ENCODE measurements at regions not wholly inside any gene's neighbourhood (a gene's known extent, or its start where the extent isn't known, plus 50 kb on each side); places are given as distances from the start of the nearest gene placed in this dataset.
"Not testable (repeated sequence)": the region's sequence is repeated elsewhere in the genome, so short reads cannot be mapped to it uniquely, and the experiment has no call there.

DNA sequence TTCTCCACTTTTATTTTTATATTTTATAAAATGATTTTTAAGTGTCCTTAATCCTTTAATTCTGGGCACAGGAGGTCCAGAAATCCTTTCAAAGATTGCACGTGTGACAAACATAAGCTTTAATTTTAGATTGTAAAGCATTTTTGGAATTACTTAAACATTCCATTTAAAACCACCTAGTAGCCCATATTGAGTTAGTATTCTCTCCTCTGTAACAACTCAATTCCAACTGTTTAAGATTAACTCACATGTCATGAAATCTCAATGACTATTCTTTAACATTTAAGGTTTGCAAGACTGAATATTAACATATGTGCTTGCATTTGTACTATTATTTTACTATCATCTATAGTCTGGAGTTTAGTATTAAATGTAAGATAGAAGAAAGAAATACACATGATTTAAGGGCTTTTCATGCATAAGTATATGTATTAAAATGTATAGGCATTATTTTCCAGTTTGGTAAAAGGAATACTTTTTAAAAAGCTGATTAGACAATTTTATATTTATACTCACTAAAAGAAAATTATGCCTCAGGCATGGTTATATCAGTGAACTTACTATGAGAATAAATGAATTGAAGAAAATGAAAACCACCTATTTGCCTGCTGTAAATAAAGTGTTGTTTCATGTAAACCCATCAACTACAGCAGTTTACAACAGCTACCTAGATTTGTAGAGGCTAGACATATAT, 776.9 kb downstream of the SLC6A15 start:
- Mint-ChIP-seq H3K27ac (no peak overlapping the region), H3K4me1 (ENCODE audit: low read depth) (no peaks in the 10 kb centered on the region), H3K4me3 (ENCODE audit: low read depth) (no peak overlapping the region), H3K36me3 (ENCODE audit: low read depth) (no peaks in the 10 kb centered on the region), H3K9me3 (peaks cover 16% of the 10 kb centered on the region), H3K27me3 (ENCODE audit: low read depth) (no peaks in the 10 kb centered on the region)
- intact Hi-C loops (cut with micrococcal nuclease) = no loop called here
- DNase-seq (ENCODE audit: low spot score) = no peak

DNA sequence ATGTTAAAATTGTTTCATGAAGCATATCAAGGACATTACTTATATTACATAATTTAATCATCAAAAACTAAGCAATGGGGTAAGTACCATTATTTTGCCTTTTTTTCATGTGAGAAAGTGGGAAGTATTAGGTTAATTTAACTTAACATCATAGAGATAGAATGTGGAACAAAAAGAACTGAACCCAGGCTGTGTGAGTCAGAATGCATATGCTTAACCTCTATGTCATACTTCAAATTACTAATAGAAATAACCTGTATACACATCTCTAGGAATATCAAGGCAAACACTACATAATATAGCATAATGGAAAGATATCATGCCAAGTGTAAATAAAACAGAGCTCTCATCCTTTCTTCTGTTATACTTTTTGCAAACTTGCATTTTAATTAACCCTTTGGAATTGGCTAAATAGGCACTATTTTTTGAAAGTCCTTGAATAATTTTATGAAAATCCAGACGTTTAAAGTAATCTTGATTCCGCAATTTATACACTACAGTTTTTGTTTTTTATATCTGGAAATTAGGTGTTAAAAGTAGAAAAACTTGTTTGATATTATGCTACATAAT, 777.7 kb downstream of the SLC6A15 start:
- H3K36me3 Mint-ChIP-seq (ENCODE audit: low read depth) = no peaks in the 10 kb centered on the region
- no peak overlapping the region for H3K27ac Mint-ChIP-seq
- DNase-seq (ENCODE audit: low spot score) = no peak
- H3K4me3 Mint-ChIP-seq (ENCODE audit: low read depth) = no peak overlapping the region
- peaks cover 10% of the 10 kb centered on the region for H3K9me3 Mint-ChIP-seq
- intact Hi-C loops (cut with micrococcal nuclease) = no loop called here
- H3K4me1 Mint-ChIP-seq (ENCODE audit: low read depth) = no peaks in the 10 kb centered on the region
- H3K27me3 Mint-ChIP-seq (ENCODE audit: low read depth) = no peaks in the 10 kb centered on the region

DNA sequence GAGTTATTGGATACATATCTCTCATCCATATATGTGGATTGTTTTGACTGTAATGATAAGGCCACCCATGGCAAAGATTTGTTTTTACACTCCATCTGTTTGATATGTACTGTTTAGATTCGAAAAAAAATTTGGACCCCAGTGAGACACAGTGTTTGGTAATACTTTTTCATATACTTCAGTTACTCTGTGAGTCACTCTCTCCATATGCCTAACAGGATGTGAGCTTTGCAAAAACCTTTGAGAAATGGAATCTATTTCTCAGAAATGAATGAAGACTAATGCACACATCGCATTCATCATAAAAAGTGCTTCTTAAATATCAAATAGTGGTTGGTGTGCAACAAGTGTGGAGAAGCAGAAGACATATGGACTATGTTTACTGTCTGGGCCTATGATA, 781.5 kb downstream of the SLC6A15 start:
- H3K4me3 Mint-ChIP-seq (ENCODE audit: low read depth) = no peak overlapping the region
- H3K36me3 Mint-ChIP-seq (ENCODE audit: low read depth) = no peaks in the 10 kb centered on the region
- no peaks in the 10 kb centered on the region for H3K4me1 Mint-ChIP-seq (ENCODE audit: low read depth)
- no peaks in the 10 kb centered on the region for H3K27me3 Mint-ChIP-seq (ENCODE audit: low read depth)
- H3K27ac Mint-ChIP-seq = no peak overlapping the region
- DNase-seq (ENCODE audit: low spot score) = no peak
- intact Hi-C loops (cut with micrococcal nuclease) = no loop called here
- peaks cover 6% of the 10 kb centered on the region for H3K9me3 Mint-ChIP-seq

DNA sequence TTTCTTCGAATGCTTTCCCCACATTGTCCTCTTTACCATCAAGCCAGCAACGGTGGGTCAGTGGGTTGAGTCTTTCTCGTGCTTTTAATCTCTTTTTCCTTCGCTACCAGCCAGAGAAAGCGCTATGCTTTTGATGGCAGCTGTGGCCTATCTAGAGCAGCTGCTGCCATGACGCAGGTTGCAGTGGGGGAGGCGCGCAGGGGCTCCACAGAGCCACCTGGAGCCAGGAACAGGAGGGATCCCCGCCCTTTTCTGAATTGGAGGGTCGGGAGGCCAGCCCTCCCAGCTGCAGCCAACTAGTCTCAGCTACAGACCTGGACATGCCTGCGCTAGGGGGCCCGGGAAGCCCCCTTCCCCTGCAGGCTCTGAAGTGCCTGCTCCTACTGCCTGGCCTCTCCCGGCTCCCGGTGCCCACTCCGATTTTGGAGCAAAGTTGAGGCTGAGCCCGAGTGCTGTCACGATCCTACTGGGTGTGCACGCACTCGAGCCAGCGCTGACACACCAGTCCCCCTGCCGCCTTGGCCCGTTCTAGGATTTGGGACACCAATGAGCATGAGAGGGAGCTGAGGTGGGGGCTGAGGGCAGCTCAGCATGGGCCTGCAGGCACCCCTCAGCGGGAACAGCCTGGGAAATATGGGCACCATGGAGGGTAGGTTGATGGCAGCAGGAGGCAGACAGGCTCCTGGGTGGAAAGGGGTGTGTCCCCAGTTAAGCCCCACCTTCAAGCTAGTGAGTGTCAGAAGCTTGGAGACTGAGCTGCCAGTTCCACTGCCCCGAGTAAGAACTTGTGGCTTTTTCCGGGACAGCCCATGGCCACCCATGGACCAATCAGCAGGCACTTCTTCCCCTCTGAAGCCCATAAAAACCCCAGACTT, 784.2 kb downstream of the SLC6A15 start:
- Mint-ChIP-seq H3K4me1 (ENCODE audit: low read depth) (no peaks in the 10 kb centered on the region), H3K27ac (no peak overlapping the region), H3K4me3 (ENCODE audit: low read depth) (no peak overlapping the region), H3K27me3 (ENCODE audit: low read depth) (no peaks in the 10 kb centered on the region), H3K9me3 (peaks cover 6% of the 10 kb centered on the region), H3K36me3 (ENCODE audit: low read depth) (no peaks in the 10 kb centered on the region)
- intact Hi-C loops (cut with micrococcal nuclease) = no loop called here
- no peak for DNase-seq (ENCODE audit: low spot score)

DNA sequence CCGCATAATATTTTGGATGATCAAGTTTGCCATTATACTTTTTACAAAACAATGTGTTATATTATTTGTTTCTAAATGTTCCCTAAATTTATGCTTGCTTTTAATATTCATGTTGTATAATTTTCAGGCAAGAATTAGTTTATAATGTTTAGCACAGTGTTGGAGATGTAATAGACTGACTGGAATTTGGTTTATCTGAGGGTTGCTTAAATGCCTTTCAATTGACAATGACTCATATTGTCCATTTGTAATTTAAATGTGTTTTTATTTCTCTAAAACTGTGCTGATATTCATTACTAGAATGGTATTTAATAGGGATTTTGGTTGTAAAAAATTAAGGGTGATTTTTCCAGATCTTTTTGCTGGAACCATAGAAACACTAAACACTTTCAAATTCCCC, 788.4 kb downstream of the SLC6A15 start:
- DNase-seq (ENCODE audit: low spot score) = no peak
- intact Hi-C loops (cut with micrococcal nuclease) = no loop called here
- H3K36me3 Mint-ChIP-seq (ENCODE audit: low read depth) = no peaks in the 10 kb centered on the region
- H3K9me3 Mint-ChIP-seq = peaks cover 11% of the 10 kb centered on the region
- no peaks in the 10 kb centered on the region for H3K27me3 Mint-ChIP-seq (ENCODE audit: low read depth)
- H3K27ac Mint-ChIP-seq = no peak overlapping the region
- H3K4me1 Mint-ChIP-seq (ENCODE audit: low read depth) = no peaks in the 10 kb centered on the region
- no peak overlapping the region for H3K4me3 Mint-ChIP-seq (ENCODE audit: low read depth)

DNA sequence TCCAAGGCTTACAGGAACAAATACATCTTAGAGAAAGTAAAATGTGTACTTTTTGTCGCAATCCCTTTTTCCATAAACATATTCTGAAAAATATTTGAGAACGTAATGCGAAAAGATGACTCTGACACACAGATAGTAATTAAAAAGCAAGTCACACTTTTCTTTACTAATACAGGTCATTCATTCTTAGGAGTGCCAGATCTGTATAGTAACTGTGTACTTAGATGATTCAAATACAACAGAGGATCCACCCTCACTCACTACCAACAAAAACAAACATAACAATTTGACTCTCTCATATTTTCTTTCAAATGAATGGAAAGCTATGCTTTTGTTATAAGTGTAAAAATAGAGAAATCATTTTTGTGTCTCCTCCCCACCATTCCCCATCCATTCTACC, 795.4 kb downstream of the SLC6A15 start:
- DNase-seq (ENCODE audit: low spot score) = no peak
- Mint-ChIP-seq H3K4me1 (ENCODE audit: low read depth) (no peaks in the 10 kb centered on the region), H3K27me3 (ENCODE audit: low read depth) (no peaks in the 10 kb centered on the region), H3K36me3 (ENCODE audit: low read depth) (no peaks in the 10 kb centered on the region), H3K27ac (no peak overlapping the region), H3K4me3 (ENCODE audit: low read depth) (no peak overlapping the region), H3K9me3 (peaks cover 27% of the 10 kb centered on the region)
- intact Hi-C loops (cut with micrococcal nuclease) = no loop called here

DNA sequence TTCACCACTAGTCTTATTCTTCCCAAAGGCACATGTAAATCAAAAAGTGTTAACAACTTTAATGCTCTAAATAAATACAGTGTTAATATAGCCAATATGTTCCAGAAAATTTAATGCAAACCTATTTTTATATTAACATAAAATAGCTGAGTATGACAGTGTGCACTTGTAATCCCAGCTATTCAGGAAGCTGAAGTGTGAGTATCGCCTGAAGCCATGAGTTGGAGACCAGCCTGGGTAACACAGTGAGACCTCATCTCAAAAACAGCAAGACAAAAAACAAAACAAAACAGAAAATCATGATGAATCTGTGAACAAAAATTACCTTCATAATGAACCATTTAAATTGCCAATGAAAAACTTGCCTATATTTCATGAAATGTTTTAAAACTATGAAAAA, 798.9 kb downstream of the SLC6A15 start:
- intact Hi-C loops (cut with micrococcal nuclease) = no loop called here
- Mint-ChIP-seq H3K4me1 (ENCODE audit: low read depth) (no peaks in the 10 kb centered on the region), H3K27ac (no peak overlapping the region), H3K4me3 (ENCODE audit: low read depth) (no peak overlapping the region), H3K9me3 (peaks cover 38% of the 10 kb centered on the region), H3K27me3 (ENCODE audit: low read depth) (no peaks in the 10 kb centered on the region), H3K36me3 (ENCODE audit: low read depth) (no peaks in the 10 kb centered on the region)
- DNase-seq (ENCODE audit: low spot score) = no peak

DNA sequence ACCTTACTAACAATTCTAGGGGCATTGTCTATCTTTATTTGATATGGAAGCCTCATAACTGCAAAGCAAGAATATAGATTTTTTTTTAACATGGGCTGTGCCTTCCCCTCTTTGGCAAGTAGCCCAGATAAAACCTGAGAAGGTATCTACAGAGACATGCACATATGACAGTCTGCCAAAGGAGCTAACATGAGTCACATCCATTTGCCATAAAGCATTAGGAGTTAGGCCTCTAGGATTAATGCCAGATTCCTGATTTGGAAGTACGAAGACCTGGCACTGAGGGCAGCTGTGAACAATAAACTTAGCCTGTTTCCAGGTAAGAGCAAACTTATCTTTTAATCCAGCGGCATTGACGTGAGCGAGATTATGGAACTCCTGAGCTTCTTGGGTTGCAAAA, 808.7 kb downstream of the SLC6A15 start:
- H3K27ac Mint-ChIP-seq; H3K4me3 Mint-ChIP-seq (ENCODE audit: low read depth); intact Hi-C loops (cut with micrococcal nuclease); H3K4me1 Mint-ChIP-seq (ENCODE audit: low read depth); H3K36me3 Mint-ChIP-seq (ENCODE audit: low read depth); H3K27me3 Mint-ChIP-seq (ENCODE audit: low read depth); DNase-seq (ENCODE audit: low spot score): not testable (repeated sequence)
- peaks cover 67% of the 10 kb centered on the region for H3K9me3 Mint-ChIP-seq

DNA sequence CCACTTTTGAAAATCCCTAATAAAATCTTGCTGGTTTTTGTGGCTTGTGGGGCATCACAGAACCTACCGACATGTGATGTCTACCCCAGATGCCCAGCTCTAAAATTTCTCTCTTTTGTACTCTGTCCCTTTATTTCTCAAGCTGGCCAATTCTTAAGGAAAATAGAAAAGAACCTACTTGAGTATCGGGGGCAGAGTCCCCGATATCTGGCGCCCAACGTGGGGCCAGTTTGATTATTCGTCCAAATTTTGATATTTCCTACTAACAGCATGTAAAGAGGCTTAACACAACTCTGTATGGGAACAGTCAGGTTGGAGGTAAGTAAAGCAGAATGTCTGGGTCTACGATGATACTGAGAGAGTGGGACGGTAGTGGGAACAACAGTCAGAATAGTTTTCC, 810.6 kb downstream of the SLC6A15 start:
- H3K27ac Mint-ChIP-seq; H3K36me3 Mint-ChIP-seq (ENCODE audit: low read depth); DNase-seq (ENCODE audit: low spot score); intact Hi-C loops (cut with micrococcal nuclease); H3K4me1 Mint-ChIP-seq (ENCODE audit: low read depth); H3K4me3 Mint-ChIP-seq (ENCODE audit: low read depth); H3K27me3 Mint-ChIP-seq (ENCODE audit: low read depth): not testable (repeated sequence)
- peaks cover 62% of the 10 kb centered on the region for H3K9me3 Mint-ChIP-seq

DNA sequence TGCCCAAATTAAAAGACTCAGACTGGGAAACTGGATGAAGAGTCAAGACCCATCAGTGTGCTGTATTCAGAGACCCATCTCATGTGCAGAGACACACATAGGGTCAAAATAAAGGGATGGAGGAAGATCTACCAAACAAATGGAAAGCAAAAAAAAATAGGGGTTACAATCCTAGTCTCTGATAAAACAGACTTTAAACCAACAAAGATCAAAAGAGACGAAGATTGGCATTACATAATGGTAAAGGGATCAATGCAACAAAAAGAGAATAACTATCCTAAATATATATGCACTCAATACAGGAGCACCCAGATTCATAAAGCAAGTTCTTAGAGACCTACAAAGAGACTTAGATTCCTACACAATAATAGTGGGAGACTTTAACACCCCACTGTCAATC, 813.0 kb downstream of the SLC6A15 start:
- H3K27ac Mint-ChIP-seq; intact Hi-C loops (cut with micrococcal nuclease); H3K36me3 Mint-ChIP-seq (ENCODE audit: low read depth); H3K27me3 Mint-ChIP-seq (ENCODE audit: low read depth); H3K4me1 Mint-ChIP-seq (ENCODE audit: low read depth); H3K4me3 Mint-ChIP-seq (ENCODE audit: low read depth); DNase-seq (ENCODE audit: low spot score): not testable (repeated sequence)
- H3K9me3 Mint-ChIP-seq = peaks cover 64% of the 10 kb centered on the region

DNA sequence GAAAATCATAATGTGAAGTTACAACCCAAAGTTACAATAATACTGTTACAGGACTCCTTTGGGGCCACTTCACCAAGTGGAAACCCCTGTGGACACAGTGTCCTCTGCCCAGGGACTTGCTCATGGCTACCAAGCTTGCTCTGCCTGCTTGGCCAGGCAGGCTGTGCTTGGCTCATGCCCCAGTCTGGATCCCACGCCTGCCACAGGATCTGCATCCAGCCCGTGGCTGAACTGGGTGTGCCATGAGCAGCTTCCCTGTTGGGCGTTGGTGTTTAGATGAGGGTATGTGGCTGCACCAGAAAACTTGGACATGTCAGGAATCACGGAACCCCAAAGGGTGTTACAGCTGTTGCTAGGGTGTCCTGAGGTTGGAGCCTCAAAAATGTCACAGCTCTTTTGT, 820.9 kb downstream of the SLC6A15 start:
- Mint-ChIP-seq H3K4me1 (ENCODE audit: low read depth) (no peaks in the 10 kb centered on the region), H3K27ac (no peak overlapping the region), H3K4me3 (ENCODE audit: low read depth) (no peak overlapping the region), H3K27me3 (ENCODE audit: low read depth) (no peaks in the 10 kb centered on the region), H3K36me3 (ENCODE audit: low read depth) (no peaks in the 10 kb centered on the region), H3K9me3 (peaks cover 12% of the 10 kb centered on the region)
- intact Hi-C loops (cut with micrococcal nuclease) = no loop called here
- DNase-seq (ENCODE audit: low spot score) = no peak

DNA sequence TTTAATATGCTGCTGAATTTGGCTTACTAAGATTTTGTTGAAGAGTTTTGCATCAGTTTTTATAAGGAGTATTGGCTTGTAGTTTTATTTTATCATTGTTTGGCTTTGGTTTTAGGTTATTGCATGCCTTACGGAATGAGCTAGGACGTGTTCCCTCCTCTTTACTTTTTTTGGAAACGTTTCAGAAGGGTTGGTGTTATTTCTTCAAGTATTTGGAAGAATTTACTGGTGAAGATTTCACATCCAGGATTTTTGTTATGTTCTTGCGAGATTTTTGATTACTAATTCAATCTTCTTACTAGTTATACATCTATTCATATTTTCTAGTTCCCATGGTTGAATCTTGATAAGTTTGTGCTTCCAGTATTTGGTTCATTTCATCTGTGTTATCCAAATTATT, 823.2 kb downstream of the SLC6A15 start:
- H3K27ac Mint-ChIP-seq = no peak overlapping the region
- H3K27me3 Mint-ChIP-seq (ENCODE audit: low read depth) = no peaks in the 10 kb centered on the region
- no peaks in the 10 kb centered on the region for H3K4me1 Mint-ChIP-seq (ENCODE audit: low read depth)
- no peak for DNase-seq (ENCODE audit: low spot score)
- intact Hi-C loops (cut with micrococcal nuclease) = no loop called here
- no peaks in the 10 kb centered on the region for H3K36me3 Mint-ChIP-seq (ENCODE audit: low read depth)
- H3K9me3 Mint-ChIP-seq = peaks cover 8% of the 10 kb centered on the region
- H3K4me3 Mint-ChIP-seq (ENCODE audit: low read depth) = no peak overlapping the region

DNA sequence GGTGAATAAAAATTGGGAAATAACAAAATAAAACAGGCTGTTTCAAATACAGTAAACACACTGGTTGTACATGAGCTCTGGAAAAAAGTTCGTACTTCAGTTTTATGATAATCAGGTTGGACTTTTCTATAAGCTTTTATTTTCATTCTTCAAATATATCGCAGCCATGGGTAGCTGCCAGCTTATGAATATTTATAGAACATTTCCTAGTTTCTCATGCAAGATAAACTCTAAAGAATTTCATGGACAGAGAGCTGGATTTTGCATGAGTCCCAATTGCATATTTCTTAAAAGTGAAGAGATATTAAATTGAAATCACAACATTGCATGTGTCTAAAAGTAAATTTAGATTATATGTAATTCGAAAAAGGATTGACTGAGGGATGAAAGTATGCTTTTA, 827.6 kb downstream of the SLC6A15 start:
- H3K27me3 Mint-ChIP-seq (ENCODE audit: low read depth) = no peaks in the 10 kb centered on the region
- peaks cover 7% of the 10 kb centered on the region for H3K9me3 Mint-ChIP-seq
- no peak for DNase-seq (ENCODE audit: low spot score)
- no peak overlapping the region for H3K27ac Mint-ChIP-seq
- no peak overlapping the region for H3K4me3 Mint-ChIP-seq (ENCODE audit: low read depth)
- no peaks in the 10 kb centered on the region for H3K36me3 Mint-ChIP-seq (ENCODE audit: low read depth)
- no peaks in the 10 kb centered on the region for H3K4me1 Mint-ChIP-seq (ENCODE audit: low read depth)
- intact Hi-C loops (cut with micrococcal nuclease) = no loop called here

Data from activated T-helper 2 cell treated with anti-CD3 and anti-CD28 coated beads, Interferon-gamma antibody, Interleukin-2, Interleukin-4, amounts not matched to agents 10 μg/mL and 5 μg/mL and 100 μg/mL, durations not matched to agents 14 hours and 24 hours and 36 hours (primary cell).